Medulla oblongata (tissue), 1 donor: ENCODE measurements at regions not wholly inside any gene's neighbourhood (a gene's known extent, or its start where the extent isn't known, plus 50 kb on each side); places are given as distances from the start of the nearest gene placed in this dataset.

Experiments
- DNase-seq: peaks from one replicate; pipeline ENCODE4 v3.0.0-alpha.2; 2015; ENCODE audit errors: extremely low spot score

GRCh38 chr10:57788117-57788516, 479.6 kb downstream of the IPMK start:
- no peak for DNase-seq

GRCh38 chr10:57786850-57787750, 480.6 kb downstream of the IPMK start:
- DNase-seq = no peak

- no peak for DNase-seq
These were observed 481.4 kb downstream of the IPMK start for GRCh38 chr10:57786331-57786730.

- DNase-seq = no peak
These were observed 482.1 kb downstream of the IPMK start for GRCh38 chr10:57785546-57785945.

GRCh38 chr10:57785068-57785467, 482.6 kb downstream of the IPMK start:
- no peak for DNase-seq

GRCh38 chr10:57776688-57777432, 490.8 kb downstream of the IPMK start:
- no peak for DNase-seq

- no peak for DNase-seq
These were observed 492.4 kb downstream of the IPMK start for GRCh38 chr10:57775250-57775649.

- DNase-seq = no peak
These were observed 498.4 kb downstream of the IPMK start for GRCh38 chr10:57769298-57769697.

GRCh38 chr10:57759777-57760176, 507.9 kb downstream of the IPMK start:
- DNase-seq = no peak

- DNase-seq = no peak
These were observed 512.9 kb downstream of the IPMK start for GRCh38 chr10:57754803-57755202.

GRCh38 chr10:57743711-57744110, 524.0 kb downstream of the IPMK start:
- DNase-seq = no peak

GRCh38 chr10:57741751-57742150, 525.9 kb downstream of the IPMK start:
- no peak for DNase-seq

GRCh38 chr10:57723305-57723704, 544.4 kb downstream of the IPMK start:
- DNase-seq = no peak

GRCh38 chr10:57716884-57717283, 550.8 kb downstream of the IPMK start:
- no peak for DNase-seq

GRCh38 chr10:57715233-57715632, 552.5 kb downstream of the IPMK start:
- DNase-seq = no peak

GRCh38 chr10:57707300-57707658, 560.4 kb downstream of the IPMK start:
- no peak for DNase-seq

GRCh38 chr10:57706576-57707299, 561.0 kb downstream of the IPMK start:
- DNase-seq = no peak

- DNase-seq = no peak
These were observed 561.7 kb downstream of the IPMK start for GRCh38 chr10:57706016-57706415.

- no peak for DNase-seq
These were observed 567.8 kb downstream of the IPMK start for GRCh38 chr10:57699944-57700343.

- DNase-seq = no peak
These were observed 571.1 kb downstream of the IPMK start for GRCh38 chr10:57696641-57697040.

GRCh38 chr10:57694956-57695608, 572.6 kb downstream of the IPMK start:
- DNase-seq = no peak
